Lower leg skin (tissue), 4 donors: ENCODE measurements at regions not wholly inside any gene's neighbourhood (a gene's known extent, or its start where the extent isn't known, plus 50 kb on each side); places are given as distances from the start of the nearest gene placed in this dataset.

Source experiments
- DNase-seq, 2 donors: peaks; one replicate each; pipeline ENCODE4 v3.0.0-alpha.2; 2019; ENCODE audit warnings: low spot score in 2 of 2
- H3K4me3 ChIP-seq: fragments of 200-600 bp; sonication (generic); 2 replicates; pipeline ENCODE4 v1.5.1; 2017; ENCODE audit warnings: mild to moderate bottlenecking, low read depth; ENCODE audit not compliant: poor library complexity, severe bottlenecking
- POLR2A ChIP-seq, 2 donors: fragments of 450-650 bp; IDR thresholded peaks; one replicate each; pipeline ENCODE4 v1.6.1; 2016 to 2017; ENCODE audit warnings: antibody characterized with exemption in 2 of 2, mild to moderate bottlenecking in 1 of 2, moderate library complexity in 1 of 2
- WGBS, 2 donors: methylation state at CpG; one replicate each; pipeline ENCODE4 v1.1.5; 2018; 5-methylcytosine and 5-hydroxymethylcytosine counted together
- intact Hi-C: fragments of 100-400 bp; cut with DNase I; formaldehyde crosslinking; loops from one replicate; pipeline ENCODE4 v1.15.0; 2023; ENCODE audit warnings: low total_unique reads
- TF ChIP-seq, protein P1 (sequence below), 3 donors: fragments of 450-650 bp; IDR thresholded peaks; one replicate each; pipeline ENCODE4 v1.5.1; 2016; ENCODE audit warnings: antibody characterized with exemption in 3 of 3, mild to moderate bottlenecking in 3 of 3, moderate library complexity in 2 of 3

DNA sequence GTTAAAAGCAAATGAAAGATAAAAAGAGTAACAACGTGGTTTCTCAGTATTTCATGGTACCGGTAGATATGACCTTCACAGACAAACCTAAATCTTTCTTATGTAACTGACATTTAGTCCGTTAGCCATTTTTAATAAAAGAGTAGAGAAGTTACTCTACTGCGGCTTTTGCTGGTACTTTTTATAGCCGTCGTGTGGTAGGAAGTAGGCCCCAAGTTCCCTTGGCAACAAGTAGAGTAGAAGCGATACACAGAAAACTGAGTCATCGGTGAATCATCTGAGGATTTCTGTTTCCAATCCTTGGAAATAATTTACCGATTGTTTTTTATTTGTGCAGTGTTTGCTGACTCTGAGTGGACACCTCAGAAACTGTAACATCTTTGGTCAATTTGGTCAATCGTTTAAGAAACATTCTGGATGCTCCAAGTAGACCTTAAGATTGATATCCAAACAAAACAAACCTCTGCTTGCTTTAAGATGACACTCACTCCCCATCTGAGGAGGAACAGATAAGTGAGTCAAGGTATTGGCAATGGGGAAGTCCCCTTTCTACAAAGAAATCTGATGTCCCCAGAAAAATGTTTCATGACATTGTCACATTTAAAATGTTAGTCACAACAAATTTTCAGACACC, 63.9 kb upstream of the AHR start:
- H3K4me3 ChIP-seq, result no peak overlapping the region
- intact Hi-C loops, result no loop called here
- peak in 1 of 2 donors; percentile 63 for DNase-seq
- no peak for TF ChIP-seq POLR2A (IDR thresholded peaks at IDR 0.05)
- TF ChIP-seq, protein P1, sequence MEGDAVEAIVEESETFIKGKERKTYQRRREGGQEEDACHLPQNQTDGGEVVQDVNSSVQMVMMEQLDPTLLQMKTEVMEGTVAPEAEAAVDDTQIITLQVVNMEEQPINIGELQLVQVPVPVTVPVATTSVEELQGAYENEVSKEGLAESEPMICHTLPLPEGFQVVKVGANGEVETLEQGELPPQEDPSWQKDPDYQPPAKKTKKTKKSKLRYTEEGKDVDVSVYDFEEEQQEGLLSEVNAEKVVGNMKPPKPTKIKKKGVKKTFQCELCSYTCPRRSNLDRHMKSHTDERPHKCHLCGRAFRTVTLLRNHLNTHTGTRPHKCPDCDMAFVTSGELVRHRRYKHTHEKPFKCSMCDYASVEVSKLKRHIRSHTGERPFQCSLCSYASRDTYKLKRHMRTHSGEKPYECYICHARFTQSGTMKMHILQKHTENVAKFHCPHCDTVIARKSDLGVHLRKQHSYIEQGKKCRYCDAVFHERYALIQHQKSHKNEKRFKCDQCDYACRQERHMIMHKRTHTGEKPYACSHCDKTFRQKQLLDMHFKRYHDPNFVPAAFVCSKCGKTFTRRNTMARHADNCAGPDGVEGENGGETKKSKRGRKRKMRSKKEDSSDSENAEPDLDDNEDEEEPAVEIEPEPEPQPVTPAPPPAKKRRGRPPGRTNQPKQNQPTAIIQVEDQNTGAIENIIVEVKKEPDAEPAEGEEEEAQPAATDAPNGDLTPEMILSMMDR (IDR thresholded peaks at IDR 0.05), result no peak
- 17 to 32% methylated on average over 10 of the region's 10 CpGs for WGBS, 2 donors

DNA sequence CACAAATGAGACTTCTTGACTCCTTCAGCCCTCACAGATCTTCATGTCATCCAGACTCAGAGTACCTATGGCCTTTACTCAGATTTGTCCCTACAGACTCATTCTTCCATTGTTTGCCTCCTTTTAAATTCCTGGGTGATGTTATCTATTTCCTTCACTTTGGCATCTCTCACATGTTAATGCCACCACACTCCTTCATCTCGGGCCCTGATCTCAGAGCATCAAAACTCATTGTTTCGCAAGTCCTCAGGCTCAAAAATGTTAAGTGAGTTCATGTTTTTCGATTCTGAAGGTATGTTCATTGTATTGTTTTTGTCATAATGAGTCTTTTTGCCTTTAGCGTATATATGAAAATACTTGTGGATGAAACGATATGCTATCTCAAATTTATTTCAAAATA, 62.3 kb upstream of the AHR start:
- intact Hi-C loops, result no loop called here
- WGBS, 2 donors, result 92 to 94% methylated on average over 5 of the region's 5 CpGs
- TF ChIP-seq, protein P1 (IDR thresholded peaks at IDR 0.05), result no peak
- TF ChIP-seq POLR2A (IDR thresholded peaks at IDR 0.05), result no peak

DNA sequence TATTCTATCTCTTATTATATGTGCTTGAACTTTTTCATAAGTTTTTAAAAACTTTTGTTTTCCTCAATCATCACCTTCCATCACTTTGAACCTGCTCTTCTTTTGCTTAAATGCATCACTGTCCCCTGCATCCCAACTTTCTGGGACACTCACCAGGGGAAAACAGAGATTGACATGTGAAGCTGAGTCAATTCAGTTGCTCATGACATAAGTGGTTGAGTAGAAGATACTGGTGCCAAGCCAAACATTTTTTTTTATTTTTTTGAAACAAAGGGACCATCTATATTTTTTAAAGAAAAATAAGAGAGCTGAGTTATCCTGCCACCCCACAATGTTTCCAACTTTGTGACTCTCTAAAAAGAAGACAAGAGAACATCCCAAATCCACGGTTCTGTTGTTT, 61.8 kb upstream of the AHR start:
- intact Hi-C loops, result no loop called here
- no peak for TF ChIP-seq POLR2A (IDR thresholded peaks at IDR 0.05)
- TF ChIP-seq, protein P1 (IDR thresholded peaks at IDR 0.05), result no peak
- DNase-seq, result no peak
- no peak overlapping the region for H3K4me3 ChIP-seq
- WGBS, 2 donors, result 84 to 93% methylated on average over 1 of the region's 1 CpG

More for the DNA sequence above, 62.3 kb upstream of the AHR start:
- no peak overlapping the region for H3K4me3 ChIP-seq
- DNase-seq, result no peak

DNA sequence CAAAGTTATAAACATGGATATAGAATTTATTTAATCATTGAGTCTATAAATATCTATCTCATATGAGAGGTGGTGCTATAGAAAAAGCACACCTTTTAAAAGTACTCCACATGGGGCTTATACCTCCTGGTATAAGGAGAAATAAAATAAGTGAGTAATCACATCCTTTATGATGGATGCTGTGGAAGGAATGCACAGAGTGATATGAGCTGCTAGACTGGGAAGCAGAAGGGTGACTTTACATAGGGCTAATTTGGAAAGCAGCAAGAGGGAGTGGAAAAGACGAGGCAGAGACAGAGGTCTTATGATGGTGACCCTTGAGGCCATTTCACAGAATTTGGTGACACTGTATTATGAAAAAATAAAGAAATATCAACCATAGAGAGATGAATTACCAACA, 59.4 kb upstream of the AHR start:
- WGBS, 2 donors, result 83 to 88% methylated on average over 1 of the region's 1 CpG
- H3K4me3 ChIP-seq, result no peak overlapping the region
- intact Hi-C loops, result no loop called here
- no peak for DNase-seq
- TF ChIP-seq, protein P1 (IDR thresholded peaks at IDR 0.05), result no peak
- no peak for TF ChIP-seq POLR2A (IDR thresholded peaks at IDR 0.05)

DNA sequence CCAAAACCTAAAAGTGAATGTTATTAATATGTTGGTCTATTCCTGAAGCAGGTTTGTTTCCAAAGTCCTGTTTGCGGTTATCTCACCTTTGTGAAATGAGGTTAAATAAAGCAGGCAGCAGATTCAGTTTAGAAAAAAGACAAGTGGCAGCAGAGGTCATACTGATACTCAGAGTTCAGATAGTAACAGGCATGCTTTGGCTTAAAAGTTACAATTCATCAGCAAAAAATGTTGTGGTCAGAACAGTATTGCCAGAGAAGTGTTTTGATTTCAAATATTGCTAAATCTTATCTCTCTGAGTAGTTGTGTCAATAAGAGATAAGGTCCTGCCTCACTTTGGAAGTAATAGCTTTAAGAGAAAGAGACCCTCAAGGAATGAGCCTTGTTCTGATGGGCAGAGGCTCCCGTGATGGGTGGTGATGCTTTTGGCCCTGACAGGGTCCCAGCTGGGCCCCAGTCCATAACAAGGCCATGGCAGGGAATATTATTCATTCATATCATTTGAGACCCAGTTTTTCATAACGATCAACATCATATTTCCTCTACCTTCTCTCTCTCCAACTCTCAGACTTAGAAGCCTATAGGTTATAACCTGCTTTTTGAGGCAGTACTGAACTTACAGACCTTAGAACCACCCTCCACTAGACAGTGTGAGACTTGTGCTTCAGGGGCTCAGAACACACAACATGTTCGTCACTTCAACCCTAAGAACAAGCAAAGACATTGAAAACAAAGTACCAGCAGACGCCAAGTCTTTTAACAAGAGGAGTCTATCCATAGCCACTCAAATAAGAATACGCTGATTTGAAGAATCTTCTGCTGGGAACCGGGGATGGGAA, 58.5 kb upstream of the AHR start:
- DNase-seq, result no peak
- intact Hi-C loops, result no loop called here
- TF ChIP-seq, protein P1 (IDR thresholded peaks at IDR 0.05), result no peak
- TF ChIP-seq POLR2A (IDR thresholded peaks at IDR 0.05), result no peak
- no peak overlapping the region for H3K4me3 ChIP-seq
- 80 to 85% methylated on average over 7 of the region's 7 CpGs for WGBS, 2 donors
